ENCODE measurements at regions not wholly inside any gene's neighbourhood (a gene's known extent, or its start where the extent isn't known, plus 50 kb on each side); places are given as distances from the start of the nearest gene placed in this dataset.

GRCh38 chr13:106685143-106685542 lies 117.2 kb upstream of the ARGLU1 start:
- DNase-seq: no peak

- DNase-seq: no peak
Observed at GRCh38 chr13:106683918-106684317, 116.0 kb upstream of the ARGLU1 start.

DNA sequence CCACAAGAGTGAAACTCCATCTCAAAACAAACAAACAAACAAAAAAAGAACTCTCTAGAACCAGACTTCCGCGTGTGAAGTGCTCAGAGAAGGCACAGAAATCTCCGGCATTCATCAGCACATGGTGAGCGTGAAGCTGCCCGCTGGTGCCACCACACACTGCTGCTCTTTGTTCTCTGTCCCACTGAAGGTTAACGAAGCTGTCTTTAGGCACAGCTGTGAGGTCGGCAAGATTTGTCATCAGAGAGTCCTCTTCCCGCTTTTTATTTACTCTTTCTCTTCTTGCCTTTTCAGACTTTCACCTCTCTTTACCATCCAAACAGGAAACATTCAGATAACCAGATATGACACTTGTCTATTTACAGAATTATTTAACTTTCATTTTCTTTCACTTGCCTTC lies 115.2 kb upstream of the ARGLU1 start:
- no peak for DNase-seq

DNA sequence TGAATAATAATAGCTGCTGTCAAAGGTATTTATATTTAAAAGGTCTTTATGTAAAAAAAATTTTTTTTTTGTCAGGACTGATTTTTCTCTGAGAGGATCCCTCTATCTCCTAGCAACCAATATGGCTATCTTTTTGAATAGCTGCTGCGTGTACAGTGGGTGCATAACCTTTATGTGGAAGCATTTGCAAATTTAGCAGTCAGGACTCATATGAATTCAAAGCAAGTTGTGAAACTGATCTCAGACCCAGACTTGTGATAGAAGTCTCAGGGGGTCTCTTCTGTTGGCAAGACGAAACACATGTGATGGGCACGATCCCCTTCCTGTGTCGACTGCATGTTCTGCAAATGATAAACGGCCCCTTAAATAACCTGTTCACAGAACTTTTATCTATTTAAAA lies 114.1 kb upstream of the ARGLU1 start:
- no peak for DNase-seq

DNA sequence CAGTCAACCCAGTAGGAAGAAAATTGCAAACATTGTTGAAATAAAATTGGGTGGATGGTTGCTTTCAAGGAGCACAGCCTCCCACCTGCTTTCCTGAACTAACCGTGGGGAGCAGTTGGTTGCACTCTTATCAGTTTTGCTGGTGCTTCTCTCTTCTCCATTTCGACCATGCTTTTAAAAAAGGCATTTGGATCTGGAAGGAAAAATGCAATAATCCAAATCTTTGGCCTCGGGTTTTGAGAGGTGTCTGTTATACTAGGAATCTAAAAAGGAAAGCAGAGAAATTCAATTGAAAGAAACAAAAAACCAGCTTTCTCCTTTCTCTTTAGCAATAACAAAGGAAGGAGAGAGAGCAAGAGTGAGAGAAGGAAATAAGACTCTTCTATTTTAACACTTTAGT lies 113.6 kb upstream of the ARGLU1 start:
- no peak for DNase-seq

- DNase-seq: no peak
Observed at GRCh38 chr13:106680796-106681472, 113.0 kb upstream of the ARGLU1 start.

- no peak for DNase-seq
Observed at GRCh38 chr13:106678646-106679418, 110.9 kb upstream of the ARGLU1 start.

- no peak for DNase-seq
Observed at GRCh38 chr13:106675311-106675710, 107.4 kb upstream of the ARGLU1 start.

DNA sequence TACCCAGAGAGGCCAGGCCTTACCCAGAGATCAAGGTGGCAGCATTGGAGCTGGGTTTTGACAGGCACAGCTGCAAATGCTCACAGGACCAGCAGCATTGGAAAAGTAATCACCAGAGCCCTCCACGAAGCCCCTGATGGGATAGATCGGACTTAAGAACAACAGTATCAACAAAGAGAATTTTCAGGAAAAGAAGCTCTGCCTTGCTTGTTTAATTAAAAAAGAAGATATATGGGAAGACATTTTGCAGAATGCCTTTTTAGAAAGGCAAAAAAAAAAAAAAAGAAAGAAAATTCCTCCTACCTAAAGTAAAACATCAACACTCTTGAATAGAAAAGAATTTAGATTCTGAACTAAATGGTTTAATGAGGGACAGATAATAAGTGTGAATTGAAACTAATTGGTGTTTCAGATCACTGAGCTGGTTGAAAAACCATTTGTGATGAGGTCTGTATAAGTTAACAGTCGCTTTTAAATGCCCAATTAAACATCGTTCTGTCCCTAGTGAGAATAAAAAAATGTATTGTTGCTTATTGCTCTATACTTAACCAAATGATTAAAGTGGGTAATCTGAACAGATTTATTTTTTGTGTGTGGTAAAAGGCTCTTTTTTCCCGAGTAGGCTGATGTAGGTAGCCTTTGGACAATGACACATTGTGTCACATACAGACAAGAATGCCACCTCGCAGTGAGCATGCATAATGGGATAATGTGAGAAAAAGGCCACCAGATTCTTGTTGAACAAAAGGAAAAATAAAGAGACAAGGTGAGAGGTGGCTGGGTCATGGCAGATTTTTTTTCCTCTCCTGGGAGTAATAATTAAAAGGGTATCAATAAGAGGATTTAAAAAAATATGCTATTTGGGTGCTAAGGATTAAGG lies 93.0 kb upstream of the ARGLU1 start:
- no peak for DNase-seq

DNA sequence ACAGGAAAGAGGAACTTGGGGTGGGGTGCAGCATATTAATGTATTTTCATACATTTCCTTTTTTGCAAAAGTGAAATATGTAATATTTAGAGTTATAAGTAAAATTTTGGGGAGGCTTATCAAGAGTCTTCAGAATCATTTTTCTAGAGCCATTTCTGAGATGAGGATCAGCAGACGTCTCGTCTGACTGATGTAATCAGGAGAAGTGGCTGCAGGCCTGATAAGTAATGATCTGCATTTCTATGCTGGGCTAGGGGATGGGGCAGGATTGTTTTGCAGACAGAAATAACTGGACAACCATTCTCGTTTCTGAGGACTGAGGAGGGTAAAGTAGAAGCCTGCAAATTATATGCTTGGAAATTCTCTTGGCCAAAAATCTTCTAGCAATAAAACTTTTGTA lies 89.2 kb upstream of the ARGLU1 start:
- no peak for DNase-seq

DNA sequence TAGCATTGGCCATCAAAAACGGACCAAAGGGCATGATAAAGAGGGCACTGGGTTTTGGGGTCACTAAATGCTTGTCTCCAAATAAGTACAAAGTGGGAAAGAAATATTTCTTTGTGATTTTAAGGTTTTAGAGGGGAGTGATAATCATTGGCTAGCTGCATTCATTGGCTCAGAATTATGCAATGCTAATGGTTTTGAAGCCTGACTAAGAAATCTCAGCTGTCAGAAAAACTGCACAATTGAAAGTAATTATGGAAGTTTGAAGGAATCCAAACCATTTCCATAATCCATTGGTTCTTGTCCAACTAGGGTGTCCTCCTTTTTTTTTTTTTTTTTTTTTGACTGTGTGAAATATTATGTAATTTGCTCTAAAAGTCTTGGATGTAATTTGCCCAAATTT lies 88.2 kb upstream of the ARGLU1 start:
- no peak for DNase-seq

DNA sequence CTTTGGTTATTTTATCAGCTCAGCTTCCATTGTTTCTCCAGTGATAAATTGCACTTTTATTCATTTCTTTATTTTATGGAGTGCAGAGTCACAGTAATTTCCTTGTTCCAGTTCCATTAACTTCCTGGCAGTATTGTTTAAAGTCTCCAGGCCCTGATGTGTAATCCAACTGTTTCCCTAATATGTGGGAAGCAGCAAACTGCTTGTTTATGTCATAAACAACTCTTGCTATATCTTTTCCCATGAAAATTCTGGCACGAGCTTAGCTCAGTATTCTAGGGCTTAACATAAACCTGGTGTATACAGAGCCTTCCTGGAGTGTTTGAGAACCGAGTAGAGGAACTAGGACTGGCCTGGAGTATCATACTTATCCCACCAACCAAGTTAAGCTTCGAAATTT lies 83.5 kb upstream of the ARGLU1 start:
- DNase-seq: no peak

DNA sequence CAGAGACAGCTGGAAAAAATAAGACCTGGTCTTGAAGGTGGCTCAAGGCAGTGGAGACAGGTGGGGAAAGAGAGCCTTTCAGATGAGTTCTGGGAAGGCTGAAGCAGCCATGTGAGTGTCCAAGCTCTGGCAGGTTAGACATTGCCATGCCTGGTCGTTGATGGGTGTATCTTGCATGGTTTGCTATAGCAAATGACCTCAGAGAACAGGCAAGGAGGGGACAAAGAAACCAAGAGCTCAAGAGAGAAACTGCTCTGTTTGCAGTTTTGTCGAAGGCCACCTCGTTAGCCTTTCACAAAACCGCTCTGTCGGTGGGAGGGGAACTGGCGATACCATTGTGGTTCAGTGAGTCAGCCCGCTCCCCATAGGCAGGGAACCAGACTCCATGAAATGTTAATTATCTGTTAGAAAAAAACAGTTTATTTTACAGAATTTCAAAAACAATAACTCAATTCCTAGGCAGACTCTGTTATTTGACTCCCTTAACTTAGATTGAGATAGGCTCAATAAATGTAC lies 82.8 kb upstream of the ARGLU1 start:
- DNase-seq: no peak

DNA sequence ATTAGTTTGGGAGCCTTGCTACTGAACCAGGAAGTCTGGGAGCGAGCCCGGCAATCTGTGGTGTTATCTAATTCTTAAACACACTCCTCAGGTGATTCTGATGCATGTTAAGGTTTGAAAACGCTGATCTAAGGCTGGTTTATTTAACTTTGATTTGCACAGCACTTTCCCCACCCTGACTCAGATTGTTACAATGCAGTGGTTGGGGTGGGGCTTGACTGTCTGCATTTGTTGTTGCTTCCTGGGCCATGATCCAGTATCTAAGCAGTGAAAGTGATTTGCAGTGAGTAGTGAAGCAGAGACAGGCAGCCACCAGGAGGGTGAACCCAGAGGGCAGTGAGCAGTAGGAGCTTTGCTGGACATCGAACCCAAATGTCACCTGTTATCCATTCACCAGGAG lies 81.6 kb upstream of the ARGLU1 start:
- no peak for DNase-seq

DNA sequence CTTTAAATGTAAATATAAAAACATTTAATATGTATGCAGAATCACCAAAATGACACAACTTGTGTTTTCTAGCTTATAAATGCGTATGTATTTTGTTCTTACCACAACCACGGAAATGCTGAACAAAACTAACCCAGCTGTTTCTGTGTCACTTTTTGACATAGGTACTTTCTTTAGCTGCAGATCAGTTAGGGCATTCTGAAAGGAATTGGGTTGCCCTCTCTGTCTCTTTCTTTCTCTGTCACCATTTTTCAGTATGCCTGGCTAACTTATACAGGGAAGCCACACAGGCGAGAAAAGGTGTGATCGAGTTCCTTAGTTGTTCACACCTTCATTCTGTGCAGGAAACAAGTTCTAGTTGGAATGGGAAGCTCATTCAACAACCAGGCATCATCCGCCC lies 72.6 kb upstream of the ARGLU1 start:
- no peak for DNase-seq

DNA sequence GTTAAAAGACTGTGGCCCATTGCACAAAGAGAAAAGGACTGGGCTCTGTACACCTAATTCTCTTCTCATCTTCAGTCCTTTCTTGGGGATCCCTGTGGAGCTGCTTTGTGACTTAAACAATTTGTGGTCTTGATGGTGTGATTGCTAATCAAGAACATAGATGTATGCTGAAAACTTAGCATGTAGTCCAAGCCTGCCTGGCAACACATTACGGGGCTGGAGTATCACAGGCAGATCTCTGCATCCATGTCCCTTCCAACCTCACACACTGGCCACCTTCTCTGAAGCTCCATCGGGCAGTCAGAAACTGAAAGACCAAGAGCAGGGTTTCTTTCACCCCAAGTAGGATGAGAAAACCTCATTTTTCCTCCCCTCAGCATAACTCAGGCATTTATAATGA lies 69.6 kb upstream of the ARGLU1 start:
- no peak for DNase-seq

DNA sequence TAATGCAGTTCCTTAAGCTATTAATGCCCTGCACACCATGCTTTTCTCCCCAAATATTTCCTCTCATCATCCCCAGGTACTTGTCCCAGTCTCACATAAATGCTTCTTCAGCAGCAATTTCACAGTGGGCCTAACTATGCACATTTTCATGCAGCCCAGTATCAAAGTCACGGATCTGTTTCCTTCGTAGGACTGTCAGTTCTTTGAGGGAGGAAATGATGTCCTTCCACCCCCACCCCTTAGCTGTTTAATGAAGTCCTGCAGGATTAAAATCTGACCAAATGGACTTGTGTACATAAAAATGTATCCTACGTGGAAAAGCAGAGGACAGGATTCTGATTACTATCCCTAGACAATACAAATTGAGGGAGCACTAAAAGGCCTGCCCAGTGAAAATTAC lies 68.6 kb upstream of the ARGLU1 start:
- no peak for DNase-seq

GRCh38 chr13:106635616-106636015 lies 67.7 kb upstream of the ARGLU1 start:
- no peak for DNase-seq

- DNase-seq: no peak
Observed at GRCh38 chr13:106633321-106633720, 65.4 kb upstream of the ARGLU1 start.

DNA sequence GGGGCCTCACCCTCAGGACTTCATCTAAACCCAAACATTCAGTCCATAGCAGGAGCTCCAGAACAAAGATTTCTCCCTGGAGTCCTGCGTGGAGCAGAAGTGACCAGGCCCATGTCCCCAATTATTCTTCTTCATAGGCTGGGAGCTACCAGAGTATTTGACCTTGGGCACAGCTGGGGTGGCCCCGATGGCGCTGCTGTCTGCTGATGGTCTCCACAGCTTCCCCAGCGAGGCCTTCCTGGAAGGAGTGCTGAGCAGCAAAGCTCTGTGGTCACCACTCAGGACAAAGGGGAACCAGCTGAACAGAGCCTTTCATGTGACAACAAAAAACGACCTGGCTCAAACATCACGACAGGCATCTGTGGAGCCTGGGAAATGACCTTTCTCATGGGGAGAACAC lies 62.7 kb upstream of the ARGLU1 start:
- no peak for DNase-seq

DNA sequence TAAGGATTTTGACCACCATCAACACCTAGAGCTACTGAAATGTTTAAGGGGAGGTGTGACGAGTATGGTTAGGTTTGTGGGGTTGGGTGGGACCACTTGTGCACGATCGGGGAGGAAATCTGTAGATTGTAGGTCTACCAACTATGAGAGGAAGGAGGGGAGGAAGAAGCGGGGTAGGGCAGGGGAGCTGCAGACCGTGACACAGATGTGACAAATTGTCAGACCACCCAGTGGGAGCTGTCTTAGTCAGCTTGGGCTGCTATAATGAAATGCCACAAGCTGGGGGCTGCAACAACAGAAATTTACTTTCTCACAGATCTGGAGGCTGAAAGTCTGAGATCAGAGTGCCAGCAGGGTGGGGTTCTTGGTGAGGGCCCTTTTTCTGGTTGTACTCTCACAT lies 62.2 kb upstream of the ARGLU1 start:
- DNase-seq: no peak

DNA sequence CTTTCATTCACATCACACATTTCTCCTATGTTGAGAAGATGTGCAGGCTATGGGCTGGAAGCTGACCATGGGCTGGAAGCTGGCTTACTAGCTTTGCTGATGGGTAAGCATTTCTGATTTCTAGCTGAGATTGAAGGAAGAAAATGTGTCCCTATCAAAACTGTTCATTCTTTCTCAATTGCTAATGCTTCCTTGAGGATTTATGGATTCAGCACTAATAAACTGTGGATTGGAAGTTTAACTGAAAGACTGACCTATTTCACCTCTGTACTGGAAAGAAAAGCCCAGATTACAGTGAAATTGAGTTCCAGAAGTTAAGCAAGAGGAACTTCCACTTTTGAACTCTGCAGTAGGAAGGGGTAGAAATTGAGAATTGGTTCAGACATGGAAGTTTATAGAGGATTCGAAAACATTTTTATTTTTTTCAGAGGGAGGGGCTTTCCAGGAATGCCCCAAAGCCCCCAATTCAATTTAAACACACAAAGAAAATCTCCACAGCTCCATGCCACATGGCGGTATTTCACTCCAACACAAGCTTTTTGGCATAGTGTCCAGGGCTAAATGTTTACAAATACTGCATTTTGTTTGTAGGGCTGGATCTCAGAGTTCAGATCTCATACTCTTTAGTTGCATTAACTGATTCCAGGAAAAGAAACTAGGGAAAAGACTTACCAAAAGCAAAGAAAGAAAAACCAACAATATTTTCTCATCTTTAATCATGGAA lies 61.2 kb upstream of the ARGLU1 start:
- no peak for DNase-seq

GRCh38 chr13:106626473-106626872 lies 58.5 kb upstream of the ARGLU1 start:
- no peak for DNase-seq

Measured in activated T-cell treated with anti-CD3 and anti-CD28 coated beads for 4 hours (primary cell).